Gastrocnemius medialis (tissue), 4 donors: ENCODE measurements at regions not wholly inside any gene's neighbourhood (a gene's known extent, or its start where the extent isn't known, plus 50 kb on each side); places are given as distances from the start of the nearest gene placed in this dataset.

ENCODE experiments used
- POLR2A ChIP-seq, 2 donors: fragments of 450-650 bp; IDR thresholded peaks; one replicate each; pipeline ENCODE4 v1.6.1; 2017; ENCODE audit warnings: antibody characterized with exemption in 2 of 2, mild to moderate bottlenecking in 2 of 2, moderate library complexity in 2 of 2
- TF ChIP-seq, protein P1 (sequence below), 5 experiments: fragments of 450-650 bp in 3 of 5; fragments of 200-600 bp in 2 of 5; sonication (generic) in 2 of 5; IDR thresholded peaks in 4 of 5; conservative IDR thresholded peaks in 1 of 5; 1 replicate in 4 of 5; 2 replicates in 1 of 5; pipeline ENCODE4 v1.5.1; 2016 to 2019; ENCODE audit warnings: antibody characterized with exemption in 5 of 5, mild to moderate bottlenecking in 3 of 5, moderate library complexity in 3 of 5

DNA sequence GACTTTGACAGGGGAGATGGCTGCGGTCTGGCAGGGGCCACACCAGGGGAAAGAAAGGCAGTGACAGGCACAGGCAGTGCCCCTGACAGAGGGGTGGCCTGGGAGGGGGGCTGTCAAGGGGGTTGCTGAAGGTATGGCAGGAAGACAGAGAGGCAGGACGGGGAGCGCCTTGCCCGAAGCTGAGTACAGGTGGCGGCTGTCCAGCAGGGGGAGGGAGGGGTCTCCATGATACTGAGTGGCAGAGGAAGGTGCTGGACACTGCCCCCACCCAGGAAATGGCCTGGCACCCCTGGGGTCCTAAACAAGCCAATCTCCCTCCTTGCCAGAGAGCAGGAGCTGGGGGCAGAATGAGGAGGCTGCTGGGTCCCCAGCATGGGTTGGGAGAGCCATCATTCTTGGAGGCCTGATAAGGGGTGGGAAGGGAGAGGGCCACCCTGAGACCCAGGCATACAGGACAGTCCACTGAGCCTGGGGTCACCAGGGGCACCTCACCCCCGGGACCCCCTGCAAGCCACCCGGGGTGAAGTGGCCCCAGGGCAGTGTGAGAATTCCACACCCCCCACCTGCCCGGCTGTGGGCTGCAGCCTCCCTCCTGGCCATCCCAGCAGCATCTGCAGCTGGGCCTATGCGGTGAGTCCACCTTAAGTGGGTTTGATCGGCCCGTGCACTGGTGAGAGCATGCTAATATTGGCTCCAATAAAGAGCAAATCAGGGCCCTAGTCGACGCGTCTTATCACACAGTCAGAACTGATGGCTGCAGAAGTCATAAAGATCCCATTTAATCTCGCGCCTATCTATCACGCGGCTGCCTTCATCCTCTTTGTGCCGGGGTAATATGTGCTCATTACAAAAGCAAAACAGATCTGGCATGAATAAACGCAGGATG, 108.5 kb downstream of the FAM53A start:
- TF ChIP-seq, protein P1, sequence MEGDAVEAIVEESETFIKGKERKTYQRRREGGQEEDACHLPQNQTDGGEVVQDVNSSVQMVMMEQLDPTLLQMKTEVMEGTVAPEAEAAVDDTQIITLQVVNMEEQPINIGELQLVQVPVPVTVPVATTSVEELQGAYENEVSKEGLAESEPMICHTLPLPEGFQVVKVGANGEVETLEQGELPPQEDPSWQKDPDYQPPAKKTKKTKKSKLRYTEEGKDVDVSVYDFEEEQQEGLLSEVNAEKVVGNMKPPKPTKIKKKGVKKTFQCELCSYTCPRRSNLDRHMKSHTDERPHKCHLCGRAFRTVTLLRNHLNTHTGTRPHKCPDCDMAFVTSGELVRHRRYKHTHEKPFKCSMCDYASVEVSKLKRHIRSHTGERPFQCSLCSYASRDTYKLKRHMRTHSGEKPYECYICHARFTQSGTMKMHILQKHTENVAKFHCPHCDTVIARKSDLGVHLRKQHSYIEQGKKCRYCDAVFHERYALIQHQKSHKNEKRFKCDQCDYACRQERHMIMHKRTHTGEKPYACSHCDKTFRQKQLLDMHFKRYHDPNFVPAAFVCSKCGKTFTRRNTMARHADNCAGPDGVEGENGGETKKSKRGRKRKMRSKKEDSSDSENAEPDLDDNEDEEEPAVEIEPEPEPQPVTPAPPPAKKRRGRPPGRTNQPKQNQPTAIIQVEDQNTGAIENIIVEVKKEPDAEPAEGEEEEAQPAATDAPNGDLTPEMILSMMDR (IDR thresholded peaks at IDR 0.05 in 4 of 5, conservative IDR thresholded peaks at IDR 0.05 in 1 of 5), result no peak
- no peak for TF ChIP-seq POLR2A (IDR thresholded peaks at IDR 0.05)
